ENCODE measurements at regions not wholly inside any gene's neighbourhood (a gene's known extent, or its start where the extent isn't known, plus 50 kb on each side); places are given as distances from the start of the nearest gene placed in this dataset.

GRCh38 chr12:25691865-25692114 is 138.7 kb upstream of the LMNTD1 start:
- TF ChIP-seq CTCF (IDR thresholded peaks at IDR 0.05) (no peak), POLR2A (IDR thresholded peaks at IDR 0.05) (no peak)

All from heart left ventricle (tissue), 13 donors.